Nephron (organoid): ENCODE measurements at regions not wholly inside any gene's neighbourhood (a gene's known extent, or its start where the extent isn't known, plus 50 kb on each side); places are given as distances from the start of the nearest gene placed in this dataset.
A peak's percentile ranks its signal among the peaks of the same experiment; 100 is the strongest.

Experiments used
- H3K27ac Mint-ChIP-seq, 3 experiments: 2 replicates each; pipeline ENCODE4 v1.8.0; 2020; ENCODE audit warnings: mixed read lengths in 3 of 3, mild to moderate bottlenecking in 2 of 3, moderate library complexity in 1 of 3
- H3K27me3 Mint-ChIP-seq: 2 replicates; pipeline ENCODE4 v1.8.0; 2021; ENCODE audit warnings: low read depth, mild to moderate bottlenecking, moderate library complexity, mixed read lengths
- H3K36me3 Mint-ChIP-seq: 2 replicates; pipeline ENCODE4 v1.8.0; 2020; ENCODE audit warnings: low read depth, mixed read lengths
- H3K4me1 Mint-ChIP-seq: 2 replicates; pipeline ENCODE4 v1.8.0; 2020; ENCODE audit warnings: mixed read lengths
- H3K4me3 Mint-ChIP-seq, 3 experiments: 2 replicates each; pipeline ENCODE4 v1.8.0; 2020; ENCODE audit warnings: mild to moderate bottlenecking in 3 of 3, mixed read lengths in 3 of 3, moderate library complexity in 2 of 3
- H3K9me3 Mint-ChIP-seq: 2 replicates; pipeline ENCODE4 v1.8.0; 2020; ENCODE audit warnings: mixed read lengths
- CTCF ChIP-seq, 3 experiments: fragments of 200-600 bp; sonication (generic); IDR thresholded peaks; one replicate each; pipeline ENCODE4 v1.5.0; 2021; ENCODE audit warnings: antibody characterized with exemption in 3 of 3; ENCODE audit not compliant: unreplicated experiment in 3 of 3

GRCh38 chr5:92715946-92716520 is 865.0 kb downstream of the NR2F1-AS1 start:
- Mint-ChIP-seq H3K4me3 (no peak overlapping the region), H3K27ac (peak overlapping the region; percentile 86 to 90 (median 88)), H3K27me3 (no peaks in the 10 kb centered on the region), H3K9me3 (no peaks in the 10 kb centered on the region), H3K4me1 (peaks cover 24% of the 10 kb centered on the region), H3K36me3 (no peaks in the 10 kb centered on the region)
- TF ChIP-seq CTCF (IDR thresholded peaks at IDR 0.05; ENCODE audit: unreplicated experiment in 3 of 3): no peak

GRCh38 chr5:92713826-92714225 is 867.2 kb downstream of the NR2F1-AS1 start:
- no peaks in the 10 kb centered on the region for H3K36me3 Mint-ChIP-seq
- H3K27me3 Mint-ChIP-seq: no peaks in the 10 kb centered on the region
- H3K4me1 Mint-ChIP-seq: peaks cover 24% of the 10 kb centered on the region
- TF ChIP-seq CTCF (IDR thresholded peaks at IDR 0.05; ENCODE audit: unreplicated experiment in 3 of 3): no peak
- H3K27ac Mint-ChIP-seq: peak overlapping the region; percentile 47 to 90 (median 70)
- H3K9me3 Mint-ChIP-seq: no peaks in the 10 kb centered on the region
- H3K4me3 Mint-ChIP-seq: no peak overlapping the region

GRCh38 chr5:92713335-92713743 is 867.7 kb downstream of the NR2F1-AS1 start:
- H3K9me3 Mint-ChIP-seq: no peaks in the 10 kb centered on the region
- no peak overlapping the region for H3K4me3 Mint-ChIP-seq
- H3K27me3 Mint-ChIP-seq: no peaks in the 10 kb centered on the region
- TF ChIP-seq CTCF (IDR thresholded peaks at IDR 0.05; ENCODE audit: unreplicated experiment in 3 of 3): no peak
- peak overlapping the region; percentile 54 to 90 (median 81) for H3K27ac Mint-ChIP-seq
- H3K36me3 Mint-ChIP-seq: no peaks in the 10 kb centered on the region
- peaks cover 24% of the 10 kb centered on the region for H3K4me1 Mint-ChIP-seq

GRCh38 chr5:92711956-92712355 is 869.1 kb downstream of the NR2F1-AS1 start:
- peak overlapping the region; percentile 75 to 88 (median 77) for H3K27ac Mint-ChIP-seq
- no peaks in the 10 kb centered on the region for H3K27me3 Mint-ChIP-seq
- no peak overlapping the region for H3K4me3 Mint-ChIP-seq
- H3K9me3 Mint-ChIP-seq: no peaks in the 10 kb centered on the region
- no peaks in the 10 kb centered on the region for H3K36me3 Mint-ChIP-seq
- no peak for TF ChIP-seq CTCF (IDR thresholded peaks at IDR 0.05; ENCODE audit: unreplicated experiment in 3 of 3)
- peaks cover 24% of the 10 kb centered on the region for H3K4me1 Mint-ChIP-seq

GRCh38 chr5:92704590-92704989 is 876.4 kb downstream of the NR2F1-AS1 start:
- no peak overlapping the region for H3K27ac Mint-ChIP-seq
- H3K27me3 Mint-ChIP-seq: no peaks in the 10 kb centered on the region
- H3K4me3 Mint-ChIP-seq: no peak overlapping the region
- TF ChIP-seq CTCF (IDR thresholded peaks at IDR 0.05; ENCODE audit: unreplicated experiment in 3 of 3): no peak
- no peaks in the 10 kb centered on the region for H3K4me1 Mint-ChIP-seq
- no peaks in the 10 kb centered on the region for H3K36me3 Mint-ChIP-seq
- no peaks in the 10 kb centered on the region for H3K9me3 Mint-ChIP-seq

- no peak for TF ChIP-seq CTCF (IDR thresholded peaks at IDR 0.05; ENCODE audit: unreplicated experiment in 3 of 3)
- no peak overlapping the region for H3K27ac Mint-ChIP-seq
- no peak overlapping the region for H3K4me3 Mint-ChIP-seq
- H3K27me3 Mint-ChIP-seq: no peaks in the 10 kb centered on the region
- no peaks in the 10 kb centered on the region for H3K4me1 Mint-ChIP-seq
- no peaks in the 10 kb centered on the region for H3K9me3 Mint-ChIP-seq
- no peaks in the 10 kb centered on the region for H3K36me3 Mint-ChIP-seq
Measured at GRCh38 chr5:92703976-92704375, 877.0 kb downstream of the NR2F1-AS1 start.
